K562 (cell line): ENCODE measurements at regions not wholly inside any gene's neighbourhood (a gene's known extent, or its start where the extent isn't known, plus 50 kb on each side); places are given as distances from the start of the nearest gene placed in this dataset.
"Not testable (repeated sequence)": the region's sequence is repeated elsewhere in the genome, so short reads cannot be mapped to it uniquely, and the experiment has no call there.

ENCODE experiments used
- ATAC-seq: fragments of 200-7000 bp; cut with Tn5 transposase; 3 replicates; pipeline ENCODE4 v1.9.1; 2020; ENCODE audit warnings: moderate library complexity
- BruUV-seq: library from RNA; stranded (reverse); fragments of 400-500 nt; replicated peaks from 2 replicates; lab custom pipeline; 2021; lab: Mats Ljungman, UMichigan
- CTCF ChIA-PET: fragments of 300-600 bp; formaldehyde crosslinking; extraction: SDS; loops from one replicate; lab custom pipeline; 2021; ENCODE audit warnings: low intra/inter-chr PET ratio; lab: Yijun Ruan, JAX
- POLR2A ChIA-PET: fragments of 300-600, 350-650 bp; sonication (Branson Sonifier 250); formaldehyde crosslinking; extraction: SDS; loops from one replicate; lab custom pipeline; 2021; ENCODE audit warnings: antibody characterized with exemption, inconsistent platforms; lab: Yijun Ruan, JAX
- DNase-seq, 4 experiments: peaks; one replicate each; pipeline versions ENCODE4 v3.0.0 to v3.0.0-alpha.2; 2011 to 2018; ENCODE audit warnings: low spot score in 3 of 4, mixed read lengths in 3 of 4; ENCODE audit errors: extremely low read depth in 1 of 4
- FAIRE-seq: peaks from 2 replicates; lab custom pipeline; 2011; peaks lifted over from hg19 to GRCh38; lab: Jason Lieb, UNC
- H2AFZ ChIP-seq: 2 replicates; pipeline ENCODE4 v1.6.0; 2011; ENCODE audit warnings: low read depth, low read length, control low read depth, inconsistent platforms
- H3K27ac ChIP-seq: fragments of 200-600 bp; 3 replicates; pipeline ENCODE4 v1.8.0; 2011; ENCODE audit warnings: low read depth, mild to moderate bottlenecking, control low read depth, inconsistent platforms, low read length, moderate library complexity, mixed read lengths; ENCODE audit errors: extremely low read depth
- H3K27me3 ChIP-seq, 2 experiments: fragments of 300-600 bp in 1 of 2; 2 replicates in 1 of 2; 3 replicates in 1 of 2; pipeline versions ENCODE4 v1.6.0 to v1.8.0; 2011; ENCODE audit warnings: inconsistent platforms in 2 of 2, low read length in 2 of 2, mild to moderate bottlenecking in 1 of 2, mixed read lengths in 1 of 2, moderate library complexity in 1 of 2; ENCODE audit not compliant: control insufficient read depth in 2 of 2, insufficient read depth in 2 of 2
- H3K36me3 ChIP-seq: fragments of 300-600 bp; 3 replicates; pipeline ENCODE4 v1.8.0; 2011; ENCODE audit warnings: mild to moderate bottlenecking, low read length, inconsistent platforms; ENCODE audit not compliant: control insufficient read depth, insufficient read depth
- H3K4me1 ChIP-seq, 2 experiments: fragments of 200-600 bp in 1 of 2; replicated peaks in 1 of 2; 2 replicates in 1 of 2; 3 replicates in 1 of 2; pipeline versions ENCODE4 v1.5.1 to v1.8.0; 2011; ENCODE audit warnings: inconsistent platforms in 2 of 2, low read length in 2 of 2, mild to moderate bottlenecking in 1 of 2, mixed read lengths in 1 of 2, moderate library complexity in 1 of 2; ENCODE audit not compliant: control insufficient read depth in 2 of 2, insufficient read depth in 2 of 2
- H3K4me2 ChIP-seq: 2 replicates; pipeline ENCODE4 v1.6.1; 2011; ENCODE audit warnings: low read length, control low read depth, inconsistent platforms, mixed read lengths; ENCODE audit not compliant: insufficient read depth
- H3K4me3 ChIP-seq: fragments of 200-600 bp; sonication (generic), shearing (Covaris generic); 2 replicates; pipeline ENCODE4 v1.5.1; 2016; ENCODE audit warnings: control low read depth, inconsistent platforms
- H3K79me2 ChIP-seq: fragments of 200-600 bp; 3 replicates; pipeline ENCODE4 v1.8.0; 2011; ENCODE audit warnings: low read length, inconsistent platforms; ENCODE audit not compliant: control insufficient read depth, insufficient read depth
- H3K9ac ChIP-seq, 2 experiments: 2 replicates each; pipeline versions ENCODE4 v1.6.0 to v1.6.1; 2011; ENCODE audit warnings: low read depth in 2 of 2, low read length in 2 of 2, control low read depth in 1 of 2, inconsistent platforms in 1 of 2, mild to moderate bottlenecking in 1 of 2, mixed read lengths in 1 of 2; ENCODE audit not compliant: insufficient read depth in 1 of 2
- H3K9me1 ChIP-seq: one replicate; pipeline ENCODE4 v1.6.0; 2011; ENCODE audit warnings: inconsistent platforms, mild to moderate bottlenecking, low read length, moderate library complexity; ENCODE audit not compliant: control insufficient read depth, insufficient read depth
- H3K9me3 ChIP-seq: replicated peaks from 2 replicates; pipeline ENCODE4 v1.5.1; 2011; ENCODE audit warnings: low read depth, low read length, inconsistent platforms; ENCODE audit not compliant: control insufficient read depth, insufficient read depth
- H4K20me1 ChIP-seq: replicated peaks from 2 replicates; pipeline ENCODE4 v1.6.1; 2011; ENCODE audit warnings: low read length, inconsistent platforms, mixed read lengths; ENCODE audit not compliant: control insufficient read depth, insufficient read depth
- CBFB ChIP-seq: sonication (generic); formaldehyde crosslinking; IDR thresholded peaks from 2 replicates; pipeline ENCODE4 v1.4.0; 2020; ENCODE audit warnings: mild to moderate bottlenecking, missing genetic modification reagents
- DEAF1 ChIP-seq: fragments of 450-650 bp; formaldehyde crosslinking; IDR thresholded peaks from 2 replicates; pipeline ENCODE4 v1.4.0; 2020; ENCODE audit warnings: mild to moderate bottlenecking, moderate library complexity
- GMEB1 ChIP-seq: fragments of 250-450 bp; sonication (Bioruptor Pico); IDR thresholded peaks from 2 replicates; pipeline ENCODE4 v1.4.0; 2020; ENCODE audit warnings: mild to moderate bottlenecking
- MEF2A ChIP-seq: IDR thresholded peaks from 2 replicates; pipeline ENCODE4 v1.6.1; 2011; ENCODE audit warnings: low read depth, mild to moderate bottlenecking, low read length, moderate library complexity; ENCODE audit not compliant: control insufficient read depth
- POLR3A ChIP-seq: IDR thresholded peaks from 2 replicates; pipeline ENCODE4 v1.6.1; 2011; ENCODE audit warnings: borderline replicate concordance, mild to moderate bottlenecking, moderate library complexity; ENCODE audit not compliant: insufficient read length, insufficient read depth; ENCODE audit errors: extremely low read depth
- PURB ChIP-seq: sonication (generic); formaldehyde crosslinking; IDR thresholded peaks from 2 replicates; pipeline ENCODE4 v1.9.0; 2021; ENCODE audit warnings: low read depth, mild to moderate bottlenecking, missing genetic modification reagents
- RHOXF2B ChIP-seq: fragments of 250-450 bp; sonication (Bioruptor Pico); conservative IDR thresholded peaks from 2 replicates; pipeline ENCODE4 v1.5.1; 2021
- ZNF12 ChIP-seq: sonication (generic); formaldehyde crosslinking; IDR thresholded peaks from 2 replicates; pipeline ENCODE4 v1.4.0; 2020; ENCODE audit warnings: mild to moderate bottlenecking, missing genetic modification reagents
- ZNF146 ChIP-seq: IDR thresholded peaks from one replicate; pipeline ENCODE4 v1.6.1; 2018; ENCODE audit warnings: missing compliant biosample characterization; ENCODE audit not compliant: unreplicated experiment
- ZNF224 ChIP-seq: sonication (generic); formaldehyde crosslinking; IDR thresholded peaks from 2 replicates; pipeline ENCODE4 v1.8.0; 2022; ENCODE audit warnings: mild to moderate bottlenecking, missing genetic modification reagents
- WGBS: fragments of 100-300 bp; shearing (Covaris generic); methylation state at CpG from one replicate; pipeline ENCODE4 v1.1.6; 2016; ENCODE audit warnings: low coverage, mixed read lengths; ENCODE audit not compliant: insufficient coverage; ENCODE audit errors: missing lambda C conversion rate; 5-methylcytosine and 5-hydroxymethylcytosine counted together
- in situ Hi-C: fragments of 300-500 bp; cut with MboI; formaldehyde crosslinking; loops from 4 replicates; pipeline ENCODE4 v1.15.0; 2018; ENCODE audit warnings: inconsistent platforms, mixed read lengths
- intact Hi-C: fragments of 100-400 bp; cut with micrococcal nuclease; formaldehyde crosslinking; loops from 2 replicates; pipeline ENCODE4 v1.14.2; 2022

- 31% methylated on average over 2 of the region's 2 CpGs for WGBS
- H3K79me2 ChIP-seq, H3K4me1 ChIP-seq, CTCF ChIA-PET, in situ Hi-C loops, H3K4me3 ChIP-seq: not testable (repeated sequence)
- TF ChIP-seq ZNF146 (CRISPR knock-in tag) = peak; percentile 65
- TF ChIP-seq, all 486 proteins: peak for 1; not testable (repeated sequence) for 485
- H3K9me3 ChIP-seq, BruUV-seq, H3K27me3 ChIP-seq, FAIRE-seq, DNase-seq, H3K36me3 ChIP-seq, H3K9ac ChIP-seq, H3K27ac ChIP-seq, ATAC-seq, H3K9me1 ChIP-seq, H3K4me2 ChIP-seq, intact Hi-C loops, H2AFZ ChIP-seq, H4K20me1 ChIP-seq, POLR2A ChIA-PET: not testable (repeated sequence)
These were observed 201.2 kb upstream of the MCHR2 start for GRCh38 chr6:100195244-100195643.

- Histone ChIP-seq H3K4me1 (peaks cover 0 to 6% of the 10 kb centered on the region in 2 experiments; a peak in 2 of 5 replicates), H3K79me2 (no peaks in the 10 kb centered on the region), H3K9me1 (no peaks in the 10 kb centered on the region), H3K4me3 (no peak overlapping the region), H3K9ac (no peak overlapping the region), H3K36me3 (no peaks in the 10 kb centered on the region), H3K27me3 (no peaks in the 10 kb centered on the region), H3K4me2 (no peak overlapping the region), H2AFZ (no peak overlapping the region), H4K20me1 (no peaks in the 10 kb centered on the region), H3K27ac (no peak overlapping the region), H3K9me3 (no peaks in the 10 kb centered on the region)
- in situ Hi-C loops = no loop called here
- intact Hi-C loops = no loop called here
- 19% methylated on average over 3 of the region's 3 CpGs for WGBS
- ATAC-seq (no peak), FAIRE-seq (no peak), DNase-seq (no peak)
- no peak for TF ChIP-seq CBFB
- TF ChIP-seq ZNF224 (CRISPR knock-in tag) = no peak
- TF ChIP-seq ZNF12 = no peak
- no peak for TF ChIP-seq POLR3A
- no peak for TF ChIP-seq MEF2A
- TF ChIP-seq RHOXF2B (CRISPR knock-in tag) = no peak
- TF ChIP-seq PURB = no peak
- no peak for TF ChIP-seq GMEB1 (CRISPR knock-in tag)
- no peak for TF ChIP-seq DEAF1 (CRISPR knock-in tag)
- ChIA-PET POLR2A (no interaction called here), CTCF (no interaction called here)
- no TSS peak for BruUV-seq
These were observed 200.5 kb upstream of the MCHR2 start for GRCh38 chr6:100194535-100194934.
